Stimulated activated CD4-positive, alpha-beta T cell treated with anti-CD3 and anti-CD28 coated beads, Interleukin-4, amount 100 ng/mL, for 1 hour (primary cell): ENCODE measurements at regions not wholly inside any gene's neighbourhood (a gene's known extent, or its start where the extent isn't known, plus 50 kb on each side); places are given as distances from the start of the nearest gene placed in this dataset.
"Not testable (repeated sequence)": the region's sequence is repeated elsewhere in the genome, so short reads cannot be mapped to it uniquely, and the experiment has no call there.

ENCODE experiments used
- DNase-seq: peaks from one replicate; pipeline ENCODE4 v3.0.0-alpha.2; 2020

DNA sequence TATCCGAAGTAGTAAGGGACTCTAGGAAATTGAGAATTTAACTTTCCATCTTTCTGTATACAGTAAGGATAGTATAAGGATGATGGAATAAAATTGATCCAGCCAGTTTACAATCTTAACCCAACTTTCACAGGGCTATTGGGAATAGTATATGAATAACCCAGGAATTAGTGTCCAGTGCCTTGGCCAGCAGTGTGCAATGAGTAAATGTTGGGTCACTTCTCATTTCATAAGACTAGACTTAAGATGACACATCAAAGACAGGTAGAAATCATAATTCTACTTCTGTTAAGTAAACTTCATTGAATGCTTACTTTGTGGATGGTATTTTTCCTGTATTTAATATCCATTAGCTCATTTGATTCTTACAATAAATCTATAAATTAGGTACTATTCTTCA is 949.6 kb upstream of the GOT2 start:
- no peak for DNase-seq

DNA sequence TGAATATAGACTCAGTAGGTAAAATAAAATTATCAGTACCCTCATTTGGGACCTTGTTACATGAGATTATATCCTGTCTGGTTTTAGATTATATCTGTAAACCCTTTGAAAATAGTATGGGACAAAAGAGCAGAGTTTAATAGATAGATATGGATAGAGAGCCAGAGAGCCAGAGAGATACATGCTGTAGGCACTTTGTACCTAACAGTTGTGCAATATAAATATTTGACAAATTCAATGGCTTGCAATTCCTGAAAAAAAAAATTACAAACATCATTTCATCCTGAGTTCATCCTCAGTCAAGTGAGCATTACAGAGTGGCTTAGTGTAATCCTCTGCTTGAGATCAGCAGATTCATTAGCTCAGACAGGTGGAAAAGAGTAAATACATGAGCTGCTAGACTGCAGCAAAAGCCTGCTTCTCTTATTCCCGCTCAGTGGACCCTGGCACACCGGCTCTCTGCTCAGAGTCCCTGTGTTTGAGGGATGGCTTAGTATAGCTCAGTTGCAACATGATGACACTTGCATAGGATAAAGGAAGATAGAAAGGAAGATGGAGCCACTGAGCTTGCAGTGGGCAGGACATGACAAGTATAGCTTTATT is 931.6 kb upstream of the GOT2 start:
- DNase-seq: no peak

- DNase-seq: no peak
These were observed 924.5 kb upstream of the GOT2 start for GRCh38 chr16:59658572-59658971.

DNA sequence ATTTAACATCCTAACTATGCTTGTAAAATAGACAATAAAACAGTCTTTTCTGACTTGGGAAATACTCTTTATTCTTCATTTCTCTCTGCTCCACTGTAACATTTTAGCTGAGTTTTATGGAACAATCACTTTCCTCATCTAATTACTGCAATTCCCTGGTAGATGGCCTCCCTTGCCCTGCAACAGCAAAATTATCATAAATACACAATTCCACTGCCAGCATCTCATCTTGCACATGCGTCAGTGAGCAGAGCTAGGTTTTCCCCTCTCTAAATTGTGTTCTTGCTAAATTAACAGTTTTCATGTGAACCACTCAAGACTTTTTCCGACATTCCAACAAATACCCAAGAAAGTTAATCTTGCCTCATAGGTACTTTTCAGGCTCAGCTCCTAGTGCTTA is 920.9 kb upstream of the GOT2 start:
- no peak for DNase-seq

DNA sequence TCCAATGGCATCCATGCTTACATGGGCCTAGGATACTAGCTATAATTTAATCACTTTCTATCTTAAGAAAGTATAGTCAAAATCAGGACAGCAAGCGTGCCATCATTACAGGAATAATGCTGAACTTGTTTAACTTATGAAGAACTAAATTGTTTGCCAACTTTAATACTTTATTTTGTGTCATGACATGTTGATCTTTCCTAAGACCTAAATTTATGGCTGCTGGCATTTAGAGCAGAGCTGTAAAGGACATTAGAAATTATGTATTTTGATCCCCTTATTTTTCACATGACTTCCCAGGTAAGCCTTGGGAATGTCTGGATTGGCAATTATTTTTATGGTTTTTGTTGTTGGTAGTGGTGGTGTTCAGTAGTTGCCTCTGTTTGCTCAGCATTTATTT is 920.3 kb upstream of the GOT2 start:
- no peak for DNase-seq

- DNase-seq: no peak
These were observed 917.5 kb upstream of the GOT2 start for GRCh38 chr16:59651662-59652061.

DNA sequence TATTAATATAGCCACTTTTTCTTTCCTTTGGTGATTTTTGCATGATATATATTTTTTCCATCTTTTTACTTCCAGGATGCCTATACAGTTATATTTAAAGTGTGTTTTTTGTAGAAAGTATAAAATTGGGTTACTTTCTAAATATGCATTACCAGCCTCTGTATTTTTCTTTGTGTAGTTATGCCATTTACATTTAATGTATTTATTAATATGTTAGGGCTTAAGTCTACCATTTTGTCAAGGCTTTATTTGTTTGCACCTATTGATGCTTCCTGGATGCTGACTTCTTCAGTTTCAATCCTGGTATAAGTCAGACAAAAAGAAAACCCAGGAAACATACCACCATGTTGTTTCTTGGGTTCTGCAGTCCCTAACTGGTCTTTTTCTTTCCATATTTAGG is 911.1 kb upstream of the GOT2 start:
- DNase-seq: no peak

DNA sequence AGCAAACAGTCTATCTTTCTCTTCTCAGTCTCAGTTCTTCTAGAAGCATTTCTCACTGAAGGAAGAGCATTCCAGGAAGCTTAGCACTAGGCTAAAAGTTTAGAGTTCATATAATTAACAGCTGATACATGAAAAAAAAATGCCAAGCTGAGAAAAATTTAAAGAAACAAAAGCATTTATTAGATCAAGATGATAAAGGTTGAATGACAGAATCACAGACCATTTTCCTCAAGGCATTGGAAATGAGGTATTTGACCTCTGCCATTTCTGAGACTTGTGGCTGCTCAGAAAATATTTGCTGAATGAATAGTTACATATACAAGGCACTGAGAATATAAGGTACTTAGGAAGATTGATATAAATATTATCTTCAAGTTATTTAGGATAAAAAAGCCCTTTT is 901.6 kb upstream of the GOT2 start:
- no peak for DNase-seq

- no peak for DNase-seq
These were observed 900.8 kb upstream of the GOT2 start for GRCh38 chr16:59634951-59635350.

DNA sequence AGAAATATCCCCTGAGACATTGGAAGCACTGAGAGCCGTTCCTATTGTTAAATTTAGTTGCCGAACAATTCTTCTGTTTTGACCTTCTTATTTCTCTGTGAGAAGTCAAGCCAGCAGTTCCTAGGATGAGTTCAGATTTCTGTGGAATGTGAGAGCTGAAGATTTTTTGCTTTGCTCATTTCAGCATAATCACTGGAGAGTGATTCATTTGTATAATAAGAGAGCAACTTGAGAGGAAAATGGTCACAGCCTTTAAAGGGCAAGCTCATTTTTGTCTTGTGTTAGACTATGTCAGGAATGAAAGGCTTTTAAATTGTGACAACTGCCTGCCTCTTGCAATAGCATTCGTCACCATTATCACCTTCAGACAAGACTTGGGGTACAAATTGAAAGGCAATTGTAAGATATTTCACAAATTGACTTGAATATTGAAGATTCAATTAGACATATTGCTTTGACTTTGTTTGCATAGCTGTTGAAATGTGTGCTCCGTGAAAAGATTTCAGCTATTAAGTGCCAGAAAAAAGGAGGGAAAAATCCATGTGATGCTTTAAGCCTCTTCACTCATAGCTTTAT is 900.0 kb upstream of the GOT2 start:
- no peak for DNase-seq

GRCh38 chr16:59632276-59632855 is 898.2 kb upstream of the GOT2 start:
- DNase-seq: no peak

- not testable (repeated sequence) for DNase-seq
These were observed 890.3 kb upstream of the GOT2 start for GRCh38 chr16:59624381-59624780.

DNA sequence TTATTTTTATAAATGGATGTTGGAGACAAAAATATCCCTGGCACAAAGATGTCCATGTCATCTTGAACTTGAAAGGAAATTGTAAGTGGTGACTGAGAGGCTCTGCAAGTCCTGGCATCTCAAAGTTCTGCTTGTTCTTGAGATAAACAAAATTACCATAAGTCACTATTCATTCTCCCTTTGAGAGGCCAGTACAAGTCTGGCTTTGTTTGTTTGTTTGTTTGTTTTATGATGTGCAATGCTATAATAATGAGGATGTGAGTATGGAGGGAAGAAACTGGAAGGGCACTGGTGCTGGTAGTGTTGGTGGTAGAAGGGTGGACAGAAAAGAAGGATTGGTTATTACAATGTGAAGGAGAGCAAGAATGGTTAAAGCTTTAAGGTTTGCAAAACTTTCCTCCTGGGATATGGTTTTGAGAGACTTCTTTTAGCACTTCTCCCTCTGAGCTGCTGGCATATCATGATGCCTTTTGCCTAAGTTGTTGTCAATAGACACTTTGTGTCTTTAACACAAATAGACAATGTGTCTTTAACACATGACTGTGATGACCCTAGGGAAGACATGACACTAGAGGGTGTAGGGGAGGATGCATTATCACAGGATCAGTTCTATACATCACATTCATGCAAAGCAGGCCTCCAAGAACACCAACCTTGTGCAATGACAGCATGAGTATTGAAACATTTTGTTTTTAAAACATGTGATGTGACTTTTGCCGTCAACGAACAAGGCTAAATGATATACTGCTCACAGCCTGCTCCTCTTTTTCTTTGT is 880.5 kb upstream of the GOT2 start:
- DNase-seq: no peak

DNA sequence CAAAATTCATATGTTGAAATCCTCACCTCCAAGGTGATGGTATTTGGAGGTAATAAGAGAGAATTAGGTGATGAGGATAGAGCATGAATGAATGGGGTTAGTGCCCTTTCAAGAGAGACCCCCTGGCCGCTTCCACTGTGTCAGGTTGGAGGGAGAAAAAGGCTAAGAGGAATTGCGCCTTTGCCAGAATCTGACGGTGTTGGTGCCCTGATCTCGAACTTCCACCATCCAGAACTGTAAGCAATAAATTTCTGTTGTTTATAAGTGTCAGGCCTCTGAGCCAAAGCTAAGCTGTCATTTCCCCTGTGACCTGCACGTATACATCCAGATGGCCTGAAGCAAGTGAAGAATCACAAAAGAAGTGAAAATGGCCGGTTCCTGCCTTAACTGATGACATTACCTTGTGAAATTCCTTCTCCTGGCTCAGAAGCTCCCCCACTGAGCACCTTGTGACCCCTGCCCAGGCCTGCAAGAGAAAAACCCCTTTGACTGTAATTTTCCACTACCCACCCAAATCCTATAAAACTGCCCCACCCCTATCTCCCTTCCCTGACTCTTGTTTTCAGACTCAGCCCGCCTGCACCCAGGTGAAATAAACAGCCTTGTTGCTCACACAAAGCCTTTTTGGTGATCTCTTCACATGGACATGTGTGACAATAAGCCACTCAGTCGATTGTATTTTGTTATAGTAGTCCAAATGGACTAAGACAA is 878.9 kb upstream of the GOT2 start:
- DNase-seq: not testable (repeated sequence)

GRCh38 chr16:59612094-59612493 is 878.0 kb upstream of the GOT2 start:
- DNase-seq: no peak

DNA sequence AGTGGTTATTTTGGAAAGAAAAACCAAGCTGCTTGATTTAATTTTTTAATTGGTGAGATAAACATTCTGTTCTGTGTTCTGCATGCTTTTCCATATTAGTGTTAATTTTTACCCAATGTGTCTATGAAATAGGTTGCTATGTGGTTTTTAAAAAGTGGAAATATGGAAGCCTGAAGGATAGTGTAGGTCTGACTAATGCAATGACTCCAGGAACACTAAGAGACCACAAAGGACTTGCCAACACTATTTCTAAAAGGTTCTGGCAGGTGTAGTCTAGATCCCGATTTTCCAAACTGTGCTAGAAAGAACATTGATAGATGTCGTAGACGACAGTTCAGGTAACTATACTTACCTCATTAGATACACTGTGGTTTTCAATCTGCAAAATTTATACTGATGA is 877.4 kb upstream of the GOT2 start:
- no peak for DNase-seq

GRCh38 chr16:59605706-59606105 is 871.6 kb upstream of the GOT2 start:
- DNase-seq: no peak

- no peak for DNase-seq
These were observed 870.2 kb upstream of the GOT2 start for GRCh38 chr16:59604354-59604753.

DNA sequence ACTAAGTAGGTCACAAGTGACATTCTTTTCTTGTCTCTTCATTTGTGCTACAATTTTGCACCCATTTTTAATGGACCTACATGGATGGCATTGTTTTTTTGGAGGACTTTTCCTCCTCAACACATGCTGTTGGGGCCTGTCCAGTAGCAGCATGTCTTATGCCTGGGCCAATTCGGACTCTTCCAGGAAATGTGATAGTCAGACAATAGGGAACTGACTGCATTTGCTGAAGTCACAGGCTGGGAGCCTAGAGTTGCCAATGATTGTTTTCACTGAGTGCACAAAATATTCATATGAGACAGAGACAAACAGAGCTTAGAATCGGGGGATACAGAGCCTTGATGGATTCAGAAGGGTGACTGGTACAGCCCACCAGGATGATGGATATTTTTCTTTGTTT is 867.3 kb upstream of the GOT2 start:
- no peak for DNase-seq

DNA sequence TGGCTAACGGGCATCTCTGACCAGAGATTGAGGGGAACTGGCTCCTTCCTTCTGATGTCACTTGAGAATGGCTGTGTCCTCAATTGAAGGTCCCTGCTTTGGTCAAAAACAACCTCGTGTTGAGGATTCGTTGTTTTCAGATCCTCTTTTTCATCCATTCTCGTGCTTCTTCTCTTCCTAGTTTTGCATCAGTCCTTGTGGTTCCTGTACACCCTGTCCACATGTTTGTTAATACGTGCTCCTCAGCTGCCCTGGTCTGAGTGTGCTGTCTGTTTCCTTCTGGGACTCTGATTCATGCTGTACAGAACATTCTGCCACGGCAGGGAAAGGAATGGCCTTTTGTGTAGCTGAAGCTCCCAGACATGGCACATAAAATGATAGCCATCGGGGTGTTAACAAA is 863.2 kb upstream of the GOT2 start:
- no peak for DNase-seq

DNA sequence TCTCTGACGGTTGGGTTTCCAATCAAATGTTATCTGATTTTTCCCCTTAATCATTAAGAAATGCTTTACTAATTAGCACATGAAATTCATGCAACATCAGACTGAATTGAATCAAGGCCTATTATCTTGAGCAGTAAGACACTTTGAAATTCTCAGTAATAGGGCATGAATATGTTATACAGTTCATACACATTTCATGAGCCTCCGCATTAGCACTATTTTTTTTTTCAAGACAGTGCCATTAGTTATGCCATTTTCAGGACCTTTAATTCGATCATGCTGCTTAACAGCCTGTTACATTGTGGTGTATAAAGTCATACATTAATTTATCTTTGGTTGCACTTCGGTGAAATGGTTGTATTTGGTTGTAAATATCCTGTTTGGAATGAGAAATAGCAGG is 862.6 kb upstream of the GOT2 start:
- no peak for DNase-seq

DNA sequence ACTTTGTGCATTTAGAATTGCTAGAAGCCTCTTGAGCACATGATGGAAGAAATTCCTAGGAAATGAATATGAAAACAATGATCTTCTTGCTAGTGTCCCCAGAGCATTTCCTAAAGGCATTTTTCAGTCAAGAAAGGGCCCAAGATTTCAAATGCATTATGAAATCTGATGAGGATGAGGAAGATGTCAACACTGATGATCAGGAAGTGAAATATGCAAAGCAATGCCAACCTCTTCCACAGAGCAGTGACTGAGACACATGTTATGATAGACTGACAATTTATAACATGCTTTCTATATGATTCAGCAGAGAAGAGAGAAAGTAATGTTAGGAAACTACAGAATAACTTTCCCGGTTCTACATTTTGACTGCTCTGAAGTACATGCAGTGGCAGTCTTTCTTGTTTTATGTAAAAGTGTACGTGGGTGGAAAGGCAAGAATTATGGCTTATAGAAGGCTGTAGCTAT is 859.1 kb upstream of the GOT2 start:
- DNase-seq: no peak

DNA sequence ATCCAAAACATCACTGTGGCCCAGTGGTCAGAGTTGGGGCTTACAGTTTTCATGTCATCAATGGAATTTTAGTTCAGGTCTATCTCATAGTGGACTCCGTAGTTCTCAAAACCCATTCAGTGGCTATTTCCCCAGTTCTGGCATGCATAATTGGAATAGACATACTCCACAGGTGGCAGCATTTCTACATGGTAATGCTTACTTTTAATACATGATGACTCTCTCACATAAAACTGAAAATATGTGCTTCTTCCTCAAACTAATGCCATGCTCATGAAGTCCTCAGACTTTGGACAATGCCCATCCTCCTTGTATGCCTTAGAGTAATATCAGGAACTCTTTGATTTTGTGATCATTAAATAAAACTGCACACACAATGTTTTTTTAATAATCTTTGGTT is 857.4 kb upstream of the GOT2 start:
- DNase-seq: no peak
